ENCODE measurements at regions not wholly inside any gene's neighbourhood (a gene's known extent, or its start where the extent isn't known, plus 50 kb on each side); places are given as distances from the start of the nearest gene placed in this dataset.
"Not testable (repeated sequence)": the region's sequence is repeated elsewhere in the genome, so short reads cannot be mapped to it uniquely, and the experiment has no call there.

DNA sequence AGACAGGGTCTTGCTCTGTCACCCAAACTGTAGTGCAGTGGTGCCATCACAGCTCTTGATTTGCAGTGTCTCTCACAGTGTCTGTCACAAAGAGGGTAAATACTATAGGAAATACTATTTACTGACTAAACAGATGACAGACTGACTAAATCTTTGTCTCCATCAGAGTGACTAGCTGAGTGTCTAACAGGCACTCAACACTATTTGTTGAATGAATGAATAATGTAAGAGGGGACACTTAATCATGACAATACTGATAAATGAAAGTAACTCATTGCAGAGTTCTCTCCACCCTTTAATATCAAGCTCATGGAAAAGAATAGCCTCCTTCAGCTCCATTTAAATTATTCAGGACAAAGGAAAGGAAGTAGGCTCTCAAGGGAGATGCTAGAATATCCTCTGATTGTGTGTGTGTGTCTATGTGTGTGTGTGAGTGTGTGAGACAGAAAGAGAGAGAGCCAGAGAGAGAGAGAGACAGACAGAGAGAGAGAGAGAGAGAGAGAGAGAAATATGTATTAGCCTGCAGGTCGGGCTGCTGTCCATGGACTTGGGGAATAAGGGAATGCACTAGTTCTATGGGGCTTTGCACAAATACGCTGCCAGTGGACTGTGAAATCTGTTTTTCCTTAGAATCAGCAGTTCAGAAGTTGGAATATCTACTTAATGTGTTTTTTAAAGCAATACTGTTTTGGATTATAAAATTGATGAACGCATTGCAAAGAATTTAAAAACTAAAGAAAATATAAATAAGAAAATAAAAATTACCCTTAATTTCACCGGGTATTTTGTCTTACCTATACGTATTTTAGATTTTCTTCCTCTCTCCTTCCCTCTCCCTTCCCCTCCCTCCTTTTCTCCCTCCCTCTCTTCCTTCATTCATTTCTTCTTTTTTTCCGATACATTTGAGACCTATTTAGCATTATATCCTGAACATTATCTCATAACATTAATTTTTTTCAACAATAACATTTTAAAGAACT is 132.9 kb upstream of the LRIG1 start:
- no peak for DNase-seq (ENCODE audit: low read depth)

DNA sequence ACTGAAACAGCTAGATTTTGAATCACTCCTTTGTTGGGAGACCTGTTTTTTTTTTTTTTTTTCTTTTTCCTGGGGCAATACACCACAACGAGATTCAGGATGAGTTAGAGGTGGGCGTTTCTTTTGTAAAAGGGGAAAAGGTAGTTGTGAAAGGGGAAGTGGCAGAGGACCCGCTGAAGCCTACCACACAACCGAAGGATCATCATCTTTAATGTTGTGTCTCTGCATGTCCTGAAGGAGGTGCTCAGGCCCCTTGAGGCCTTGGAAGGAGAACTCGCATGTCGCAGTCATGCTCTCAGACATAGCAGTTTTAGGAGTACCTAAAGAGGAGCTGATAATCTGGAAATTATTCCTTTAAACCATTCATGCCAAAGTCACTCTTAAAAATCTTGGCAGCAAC is 137.9 kb upstream of the LRIG1 start:
- DNase-seq (ENCODE audit: low read depth): no peak

DNA sequence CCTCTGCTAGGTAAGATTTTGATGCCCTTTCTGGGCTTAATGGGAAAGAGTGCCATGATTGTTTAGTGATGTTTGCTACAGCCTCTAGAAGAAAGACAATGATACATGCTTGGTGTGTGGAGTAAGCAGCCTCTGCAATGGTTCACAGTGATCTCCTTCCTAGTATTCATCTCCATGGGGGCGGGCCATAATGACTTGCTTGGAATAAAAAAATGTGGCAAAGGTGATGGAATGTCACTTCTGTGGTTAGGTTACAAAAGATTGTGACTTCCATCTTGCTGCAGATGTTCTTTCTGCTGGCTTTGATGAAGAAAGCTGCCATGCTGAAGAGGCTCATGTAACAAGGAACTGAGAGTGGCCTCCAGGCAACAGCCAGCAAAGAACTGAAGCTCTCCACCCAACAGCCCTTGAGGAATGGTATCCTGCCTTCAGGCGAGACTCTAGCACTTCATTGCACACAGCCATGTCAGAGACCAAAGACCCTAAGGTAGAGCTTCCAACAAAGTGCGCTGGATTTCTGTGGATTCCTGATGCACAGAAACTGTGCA is 139.1 kb upstream of the LRIG1 start:
- no peak for DNase-seq (ENCODE audit: low read depth)

DNA sequence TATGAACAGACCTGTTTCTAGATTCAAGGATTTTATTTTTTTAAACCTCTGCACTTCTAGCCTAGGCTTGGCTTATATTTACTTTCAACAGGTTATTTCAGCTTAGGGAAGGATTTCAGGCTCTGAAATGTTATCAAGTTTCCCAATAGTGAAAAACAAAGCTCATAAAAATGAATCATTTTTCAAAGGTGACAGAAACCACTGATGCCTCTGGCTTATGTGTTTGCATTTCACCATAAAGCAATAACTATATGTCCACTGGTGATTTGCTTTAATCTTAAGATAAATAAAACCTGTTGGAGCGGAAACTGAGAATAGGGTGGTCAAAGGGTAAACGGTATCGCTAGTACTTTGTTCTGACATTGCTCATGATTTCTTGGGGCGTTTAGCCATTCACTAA is 141.2 kb upstream of the LRIG1 start:
- no peak for DNase-seq (ENCODE audit: low read depth)

DNA sequence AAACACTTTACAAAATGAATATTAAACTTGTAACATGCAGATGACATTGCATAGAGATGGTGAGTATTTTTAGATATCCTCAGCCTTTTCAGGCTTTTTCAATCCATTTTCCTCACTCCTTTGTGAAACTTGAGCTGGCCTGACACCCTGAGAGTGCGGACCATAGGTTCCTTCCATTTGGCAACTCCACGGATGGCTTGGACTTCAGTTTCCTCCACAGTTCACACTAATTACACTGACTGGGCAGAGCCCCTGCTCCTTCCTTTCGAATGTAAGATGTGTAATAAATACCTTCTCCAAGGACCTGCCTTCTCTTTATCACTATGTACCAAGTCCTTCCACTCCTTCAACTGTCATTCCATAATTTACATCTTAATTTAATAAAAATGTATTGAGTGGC is 141.7 kb upstream of the LRIG1 start:
- no peak for DNase-seq (ENCODE audit: low read depth)

DNA sequence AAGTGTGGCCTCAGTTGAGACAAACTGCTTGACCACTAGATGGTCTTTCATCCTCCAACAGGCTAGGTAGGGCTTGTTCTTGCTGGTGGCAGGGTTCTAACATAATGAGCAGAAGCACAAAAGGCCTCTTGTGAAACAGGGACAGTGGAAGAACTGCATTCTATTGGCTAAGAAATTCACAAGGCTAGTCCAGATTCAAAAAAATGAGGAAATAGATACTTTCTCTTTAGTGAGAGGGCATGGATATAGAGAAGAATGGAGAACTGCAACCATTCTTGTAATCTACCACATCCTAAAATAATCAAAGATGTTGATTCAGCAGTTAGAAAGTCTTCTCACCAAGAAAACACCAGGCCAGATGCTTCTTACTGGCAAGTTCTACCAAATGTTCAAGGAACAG is 143.7 kb upstream of the LRIG1 start:
- no peak for DNase-seq (ENCODE audit: low read depth)

DNA sequence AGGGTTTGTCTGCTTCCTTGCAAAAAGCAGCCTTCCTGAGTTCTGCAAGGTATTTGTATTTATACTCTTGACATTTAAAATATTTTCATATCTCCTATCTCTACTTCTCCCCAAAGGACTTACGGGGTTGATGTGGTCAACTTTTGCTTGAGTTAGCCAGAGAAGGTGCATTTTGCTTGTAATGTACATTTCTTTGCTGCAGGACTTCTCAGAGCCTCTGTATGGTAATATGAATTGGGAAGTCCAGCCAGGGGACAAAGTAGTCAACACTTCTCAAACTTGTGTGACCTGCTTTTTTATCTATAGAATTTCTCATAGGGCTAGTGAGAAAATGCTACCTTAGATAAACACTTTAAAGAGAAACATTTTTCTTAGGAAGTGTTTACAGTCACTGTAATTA is 148.2 kb upstream of the LRIG1 start:
- no peak for DNase-seq (ENCODE audit: low read depth)

DNA sequence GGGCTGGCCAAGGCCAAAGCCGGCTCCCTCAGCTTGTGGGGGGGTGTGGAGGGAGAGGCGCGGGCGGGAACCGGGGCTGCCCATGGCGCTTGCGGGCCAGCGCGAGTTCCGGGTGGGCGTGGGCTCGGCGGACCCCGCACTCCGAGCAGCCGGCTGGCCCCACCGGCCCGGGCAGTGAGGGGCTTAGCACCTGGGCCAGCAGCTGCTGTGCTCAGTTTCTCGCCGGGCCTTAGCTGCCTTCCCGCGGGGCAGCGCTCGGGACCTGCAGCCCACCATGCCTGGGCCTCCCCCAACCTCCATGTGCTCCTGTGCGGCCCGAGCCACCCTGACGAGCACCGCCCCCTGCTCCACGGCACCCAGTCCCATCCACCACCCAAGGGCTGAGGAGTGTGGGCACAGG is 150.7 kb upstream of the LRIG1 start:
- DNase-seq (ENCODE audit: low read depth): not testable (repeated sequence)

DNA sequence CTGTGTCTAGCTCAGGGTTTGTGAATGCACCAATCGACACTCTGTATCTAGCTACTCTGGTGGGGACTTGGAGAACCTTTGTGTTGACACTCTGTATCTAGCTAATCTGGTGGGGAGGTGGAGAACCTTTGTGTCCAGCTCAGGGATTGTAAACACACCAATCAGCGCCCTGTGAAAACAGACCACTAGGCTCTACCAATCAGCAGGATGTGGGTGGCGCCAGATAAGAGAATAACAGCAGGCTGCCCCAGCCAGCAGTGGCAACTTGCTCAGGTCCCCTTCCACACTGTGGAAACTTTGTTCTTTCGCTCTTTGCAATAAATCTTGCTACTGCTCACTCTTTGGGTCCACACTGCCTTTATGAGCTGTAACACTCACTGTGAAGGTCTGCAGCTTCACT is 151.3 kb upstream of the LRIG1 start:
- not testable (repeated sequence) for DNase-seq (ENCODE audit: low read depth)

DNA sequence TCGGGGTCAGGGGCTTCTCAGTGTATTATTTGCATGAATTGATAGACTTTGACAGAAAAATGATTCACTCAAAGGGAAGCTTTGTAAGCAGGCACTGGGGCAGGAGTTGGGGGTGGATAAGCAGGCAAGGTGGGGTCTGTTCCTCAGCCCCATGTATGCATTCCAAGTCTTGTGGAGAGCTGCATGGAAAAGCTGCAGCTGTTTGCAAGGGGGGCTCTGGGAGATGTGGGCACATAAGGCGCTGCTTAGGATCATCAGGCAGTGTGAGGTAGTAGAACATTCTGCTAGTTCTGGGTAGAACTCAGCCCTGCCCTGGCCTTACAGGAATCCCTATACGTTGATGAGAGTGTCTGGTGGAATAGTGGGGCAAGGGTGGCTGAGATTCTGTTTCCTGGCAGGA is 154.2 kb upstream of the LRIG1 start:
- no peak for DNase-seq (ENCODE audit: low read depth)

DNA sequence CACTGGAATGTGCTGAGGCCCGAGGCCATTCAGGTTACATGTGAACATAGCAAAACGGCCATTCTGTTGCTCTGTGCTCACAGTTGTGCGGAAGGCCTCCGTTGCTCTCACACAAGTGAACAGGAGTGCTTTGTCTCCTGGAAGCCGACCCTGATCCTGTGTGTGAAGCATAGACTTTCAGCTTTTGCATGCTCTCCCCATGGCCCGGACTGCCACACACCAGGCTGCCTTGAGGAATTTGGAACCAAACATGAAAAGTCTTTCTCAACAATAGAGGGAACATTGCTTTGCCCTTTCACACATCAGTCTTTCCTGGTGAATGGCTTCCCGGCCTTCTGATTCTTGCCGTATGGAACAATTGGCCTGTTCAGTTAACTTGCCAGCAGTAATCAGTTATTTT is 154.8 kb upstream of the LRIG1 start:
- DNase-seq (ENCODE audit: low read depth): no peak

DNA sequence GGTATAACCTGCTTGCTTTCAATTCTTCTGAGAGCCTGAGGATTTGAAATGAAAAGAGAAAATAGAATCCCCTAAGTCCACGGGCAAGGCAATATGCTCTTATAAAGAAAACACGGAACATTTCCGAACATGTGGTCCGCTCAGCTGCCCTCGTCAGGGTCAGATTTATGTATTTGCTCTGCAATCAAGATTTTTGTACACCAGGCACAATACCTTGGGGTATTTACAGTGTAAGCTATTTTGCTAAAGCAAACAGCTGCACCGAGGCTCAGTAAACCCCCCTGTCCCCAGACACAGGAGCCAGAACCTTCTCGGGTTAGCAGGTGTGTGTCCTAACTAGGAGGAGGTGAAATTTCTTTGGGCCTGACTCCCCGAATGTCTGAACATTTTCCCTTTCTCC is 155.8 kb upstream of the LRIG1 start:
- DNase-seq (ENCODE audit: low read depth): no peak

DNA sequence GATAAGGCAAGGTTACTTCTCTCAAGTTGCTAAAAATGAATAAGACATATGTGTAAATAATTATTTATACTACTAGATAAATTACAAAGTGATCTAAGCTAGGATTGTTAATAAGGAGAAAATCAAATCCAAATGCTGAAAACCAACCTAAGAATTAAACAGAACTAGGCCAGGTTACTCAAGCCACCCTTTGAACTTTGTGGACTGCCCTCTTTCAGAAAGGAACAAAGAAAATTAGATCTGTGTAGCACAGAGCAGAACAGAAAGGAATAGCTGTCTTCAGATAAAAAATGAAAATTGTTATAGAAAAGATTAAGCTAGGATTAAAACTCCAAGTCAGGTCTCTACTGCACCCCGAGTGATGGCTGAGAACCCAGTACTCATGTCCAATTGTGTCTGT is 158.2 kb upstream of the LRIG1 start:
- DNase-seq (ENCODE audit: low read depth): no peak

DNA sequence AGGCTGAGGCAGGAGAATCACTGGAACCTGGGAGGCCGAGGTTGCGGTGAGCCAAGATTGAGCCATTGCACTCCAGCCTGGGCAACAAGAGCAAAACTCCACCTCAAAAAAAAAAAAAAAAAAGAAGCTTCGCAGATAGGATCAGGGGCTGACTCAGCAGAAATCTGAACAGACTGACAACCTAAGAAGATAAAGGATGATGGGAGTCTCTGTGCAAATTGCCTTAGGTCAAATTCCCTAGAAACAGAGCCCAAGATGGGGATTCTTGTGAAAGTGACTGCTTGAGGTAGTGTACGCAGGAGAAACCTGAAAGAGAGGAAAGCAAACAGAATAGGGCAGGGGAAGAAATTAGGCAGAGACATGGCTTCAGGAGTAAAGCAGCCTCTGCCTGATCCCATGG is 160.8 kb upstream of the LRIG1 start:
- no peak for DNase-seq (ENCODE audit: low read depth)

DNA sequence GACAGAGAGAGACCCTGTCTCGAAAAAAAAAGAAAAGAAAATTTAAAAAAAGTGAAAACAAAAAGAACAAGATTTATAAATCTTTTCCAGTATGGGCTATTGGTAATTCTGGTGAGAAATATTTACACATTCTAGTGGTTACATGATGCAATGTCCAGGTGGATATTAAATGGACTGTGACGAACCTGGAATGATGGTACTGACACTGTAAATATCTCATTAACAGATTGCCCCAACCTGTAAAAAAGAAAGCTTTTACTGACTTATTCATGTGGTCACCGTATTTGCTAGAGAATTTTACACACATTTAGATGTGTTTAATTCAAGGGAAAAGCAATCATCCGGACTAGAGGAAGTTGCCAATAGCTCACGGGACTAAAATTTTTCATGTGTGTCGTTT is 162.1 kb upstream of the LRIG1 start:
- no peak for DNase-seq (ENCODE audit: low read depth)

DNA sequence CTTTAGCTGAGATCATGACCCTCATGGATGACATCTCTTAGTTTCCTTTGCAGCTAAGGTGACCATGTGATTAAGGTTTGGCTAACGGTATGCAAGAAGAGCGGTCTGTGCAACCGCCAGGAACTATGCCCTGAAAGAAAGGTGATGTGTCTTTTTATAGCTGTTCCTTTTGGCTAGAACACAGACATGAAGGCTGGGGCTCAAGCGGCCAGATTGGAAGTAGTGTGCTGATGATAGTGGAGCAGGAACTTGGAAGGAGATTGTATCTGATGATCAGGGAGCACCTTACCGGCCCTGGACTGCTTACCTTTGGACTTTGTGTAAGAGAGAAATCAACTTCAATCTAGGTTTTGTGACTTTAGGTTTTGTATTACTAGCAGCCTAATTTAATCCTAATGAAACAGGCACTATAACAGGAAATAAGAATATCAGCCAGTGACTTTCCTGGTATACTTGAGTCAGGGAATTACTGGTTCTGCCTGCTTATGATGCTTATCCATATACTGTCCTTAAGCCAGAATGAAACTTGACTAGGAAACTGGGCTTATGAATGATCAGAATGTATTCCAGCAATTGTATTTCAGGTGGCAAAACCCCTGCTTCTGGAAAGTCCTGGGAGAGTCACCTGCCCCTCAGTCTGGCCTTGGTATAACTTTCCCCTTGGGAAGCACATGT is 164.3 kb upstream of the LRIG1 start:
- no peak for DNase-seq (ENCODE audit: low read depth)

DNA sequence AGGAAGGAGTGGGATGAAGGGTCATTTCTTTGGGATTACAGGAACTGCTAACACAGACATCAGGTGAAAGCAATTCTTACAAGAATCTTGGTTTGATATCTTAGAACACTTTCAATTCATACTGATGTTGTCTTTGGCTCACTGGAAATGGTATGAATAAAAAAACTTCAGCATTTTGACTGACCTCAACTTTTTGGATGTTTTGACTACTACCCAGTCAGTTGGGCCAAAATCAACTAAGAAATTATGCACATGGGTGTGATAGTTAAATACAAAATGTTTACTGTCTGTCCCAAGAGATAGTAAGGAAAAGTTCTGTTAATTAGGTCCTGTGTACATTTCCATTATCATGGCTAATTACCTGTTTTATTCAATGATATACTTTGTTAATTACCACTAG is 165.5 kb upstream of the LRIG1 start:
- no peak for DNase-seq (ENCODE audit: low read depth)

DNA sequence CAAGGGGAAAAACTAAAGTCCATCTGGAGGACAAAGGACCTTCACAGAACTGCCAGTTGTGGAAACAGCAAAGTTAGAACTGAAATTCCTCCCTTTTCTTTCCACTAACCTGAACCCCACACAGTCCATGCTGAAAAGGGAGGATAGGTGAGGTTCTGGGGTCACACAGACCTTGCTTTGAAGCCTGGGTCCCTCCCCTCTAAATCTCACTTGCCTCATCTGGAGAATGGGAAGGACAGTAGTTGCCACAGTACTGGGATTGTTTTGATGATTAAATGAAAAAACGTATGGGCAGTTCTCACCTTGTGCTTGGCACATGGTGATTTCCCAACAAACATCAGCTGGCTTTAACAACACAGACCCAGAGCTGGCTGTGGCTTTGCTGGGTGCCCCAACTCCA is 166.4 kb upstream of the LRIG1 start:
- DNase-seq (ENCODE audit: low read depth): no peak

DNA sequence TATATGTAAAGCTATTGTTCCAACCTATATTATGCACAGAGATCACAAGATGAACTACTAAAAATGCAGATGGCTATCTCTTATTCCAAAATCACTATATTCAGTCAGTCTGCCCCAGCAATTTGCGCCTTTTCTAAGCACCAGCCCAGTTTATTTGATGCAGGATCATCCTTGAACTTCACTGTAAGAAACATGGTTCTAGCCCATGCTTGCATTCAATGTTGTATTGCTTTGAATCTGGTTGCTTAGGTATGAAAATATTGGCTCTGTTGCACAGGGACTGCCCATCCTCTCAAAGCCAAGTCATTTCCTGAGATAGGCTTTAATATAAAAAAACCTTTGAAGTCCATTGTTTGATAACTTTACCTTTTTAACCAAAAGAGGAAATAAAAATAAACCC is 170.5 kb upstream of the LRIG1 start:
- DNase-seq (ENCODE audit: low read depth): no peak

DNA sequence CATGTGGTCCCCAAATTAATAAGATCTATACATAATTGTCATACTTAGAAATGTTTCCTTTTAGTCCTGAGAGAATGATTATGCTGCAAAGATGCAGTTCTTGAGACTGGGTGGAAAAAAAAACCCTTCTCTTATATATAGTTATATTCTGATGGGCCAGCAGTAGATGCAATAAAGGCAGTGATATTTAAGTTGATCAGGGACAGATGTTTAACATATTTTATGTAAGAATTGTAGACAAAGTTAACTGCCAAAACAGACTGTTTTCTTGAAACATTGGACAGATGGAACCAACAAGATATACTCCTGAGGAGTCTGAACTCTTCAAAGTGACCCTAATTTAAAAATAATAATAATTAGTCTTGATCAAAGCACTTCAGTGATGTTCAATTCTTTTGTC is 172.0 kb upstream of the LRIG1 start:
- no peak for DNase-seq (ENCODE audit: low read depth)

DNA sequence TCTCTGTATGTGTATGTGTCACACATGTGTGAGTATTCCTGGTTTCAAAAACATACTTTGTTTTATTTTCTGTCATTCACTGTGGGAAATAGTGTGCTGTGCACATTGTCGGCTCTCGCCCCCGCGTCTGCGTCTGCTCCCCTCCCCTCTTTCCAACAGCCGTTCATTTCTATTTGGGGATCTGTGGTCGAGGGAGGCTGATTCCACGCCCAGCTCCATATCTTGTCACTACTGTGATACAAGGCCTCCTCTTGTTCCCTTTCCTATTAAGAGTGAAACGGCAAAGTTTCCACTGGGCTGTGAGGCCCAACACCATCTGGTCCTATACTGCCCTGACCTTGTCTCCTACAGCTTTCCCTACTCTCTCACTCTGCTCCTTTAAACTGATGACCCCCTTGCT is 172.5 kb upstream of the LRIG1 start:
- DNase-seq (ENCODE audit: low read depth): no peak

DNA sequence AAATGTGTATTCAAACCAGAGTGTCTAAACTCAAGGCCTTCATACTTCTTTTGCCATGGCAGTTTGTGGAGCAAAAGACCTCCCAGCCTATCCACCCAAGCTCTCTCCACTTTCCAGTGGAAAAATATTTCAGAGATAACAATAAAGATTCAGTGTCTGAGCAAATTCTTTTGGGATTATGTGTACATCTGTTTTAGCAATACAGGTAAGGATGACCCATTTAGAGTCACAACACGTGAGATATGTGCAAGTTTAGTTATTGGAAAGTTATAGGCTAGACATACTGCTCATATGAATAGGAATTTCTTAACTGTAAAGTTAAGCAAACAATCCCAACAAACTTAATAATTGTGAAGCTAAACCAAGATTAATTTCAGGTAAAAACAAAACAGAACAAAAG is 174.5 kb upstream of the LRIG1 start:
- DNase-seq (ENCODE audit: low read depth): peak; percentile 17

DNA sequence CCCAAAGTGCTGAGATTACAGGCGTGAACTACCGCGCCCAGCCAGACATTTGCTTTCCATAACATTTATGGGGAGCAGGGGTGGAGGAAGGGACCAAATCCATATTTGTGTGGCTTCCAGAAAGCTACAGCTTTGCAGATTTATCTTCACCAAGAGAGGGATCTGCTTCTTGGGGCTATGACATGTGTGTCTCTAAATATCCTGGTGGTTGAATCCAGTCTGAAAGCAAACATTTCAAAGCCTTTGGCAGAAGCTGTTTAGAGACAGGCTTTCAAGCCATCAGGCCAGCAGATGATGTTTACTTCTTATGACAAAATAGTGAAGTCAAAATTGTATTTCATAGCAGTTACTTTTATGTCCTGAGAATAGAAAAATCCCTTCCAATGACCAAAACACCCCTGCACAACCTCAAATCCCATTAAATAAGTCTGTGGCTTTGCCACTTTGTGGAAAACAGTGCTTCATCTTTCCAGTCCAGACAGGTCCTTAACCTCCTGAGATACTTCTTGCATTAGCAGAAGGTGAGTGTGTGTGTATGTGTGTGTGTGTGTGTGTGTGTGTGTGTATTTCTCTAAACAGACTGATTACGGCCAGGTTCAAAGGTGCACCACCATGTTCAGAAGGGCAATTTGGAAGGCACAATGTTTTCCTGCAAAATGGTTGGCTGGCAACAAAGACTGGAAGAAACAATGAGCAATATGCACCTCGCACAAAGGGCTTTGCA is 191.4 kb upstream of the LRIG1 start:
- DNase-seq (ENCODE audit: low read depth): no peak
